Endothelial cell of umbilical vein (primary cell): ENCODE measurements at regions not wholly inside any gene's neighbourhood (a gene's known extent, or its start where the extent isn't known, plus 50 kb on each side); places are given as distances from the start of the nearest gene placed in this dataset.

Experiments
- BruUV-seq: library from RNA; stranded (reverse); fragments of 400-500 nt; replicated peaks from 2 replicates; lab custom pipeline; 2021; lab: Mats Ljungman, UMichigan
- CTCF ChIA-PET: fragments of 300-600, 350-600 bp; sonication (Branson Sonifier 250); formaldehyde crosslinking; loops from one replicate; lab custom pipeline; 2021; ENCODE audit warnings: antibody characterized with exemption, inconsistent platforms; lab: Charles Lee
- POLR2A ChIA-PET: fragments of 300-600, 350-600 bp; sonication (Branson Sonifier 250); formaldehyde crosslinking; loops from one replicate; lab custom pipeline; 2021; ENCODE audit warnings: antibody characterized with exemption, inconsistent platforms; lab: Charles Lee
- DNase-seq: peaks from one replicate; pipeline ENCODE4 v3.0.0-alpha.2; 2011; ENCODE audit warnings: low read depth, low spot score
- FAIRE-seq: peaks from 2 replicates; lab custom pipeline; 2011; peaks lifted over from hg19 to GRCh38; lab: Jason Lieb, UNC
- H2AFZ ChIP-seq: 2 replicates; pipeline ENCODE4 v1.6.0; 2012; ENCODE audit warnings: low read depth, low read length, control low read depth, inconsistent platforms
- H3K27ac ChIP-seq: 2 replicates; pipeline ENCODE4 v1.5.1; 2011; ENCODE audit warnings: low read depth, mild to moderate bottlenecking, control low read depth, low read length, moderate library complexity; ENCODE audit not compliant: insufficient read depth
- H3K27me3 ChIP-seq, 2 experiments: 2 replicates each; pipeline versions ENCODE4 v1.6.0 to v1.6.1; 2011; ENCODE audit warnings: low read length in 2 of 2, mixed read lengths in 1 of 2; ENCODE audit not compliant: control insufficient read depth in 2 of 2, insufficient read depth in 2 of 2
- H3K36me3 ChIP-seq, 2 experiments: 2 replicates in 1 of 2; 3 replicates in 1 of 2; pipeline ENCODE4 v1.5.1; 2011; ENCODE audit warnings: low read length in 2 of 2, mild to moderate bottlenecking in 1 of 2, moderate library complexity in 1 of 2; ENCODE audit not compliant: control insufficient read depth in 2 of 2, insufficient read depth in 2 of 2; ENCODE audit errors: extremely low read depth in 1 of 2
- H3K4me1 ChIP-seq: 3 replicates; pipeline ENCODE4 v1.5.1; 2011; ENCODE audit warnings: mild to moderate bottlenecking, low read length; ENCODE audit not compliant: control insufficient read depth, insufficient read depth; ENCODE audit errors: extremely low read depth
- H3K4me2 ChIP-seq: 2 replicates; pipeline ENCODE4 v1.6.1; 2011; ENCODE audit warnings: low read length, control low read depth, mixed read lengths; ENCODE audit not compliant: insufficient read depth
- H3K4me3 ChIP-seq, 3 experiments: fragments of 200-600 bp in 1 of 3; sonication (generic), shearing (Covaris generic) in 1 of 3; replicated peaks in 1 of 3; 2 replicates each; pipeline ENCODE4 v1.5.1; 2011 to 2016; ENCODE audit warnings: control low read depth in 3 of 3, low read length in 3 of 3, mild to moderate bottlenecking in 2 of 3, inconsistent platforms in 1 of 3, low read depth in 1 of 3, moderate library complexity in 1 of 3; ENCODE audit not compliant: insufficient read depth in 1 of 3
- H3K79me2 ChIP-seq: 2 replicates; pipeline ENCODE4 v1.6.0; 2012; ENCODE audit warnings: low read length, inconsistent platforms; ENCODE audit not compliant: control insufficient read depth, insufficient read depth
- H3K9ac ChIP-seq: replicated peaks from 2 replicates; pipeline ENCODE3; 2011; ENCODE audit warnings: low read length, control low read depth; ENCODE audit not compliant: insufficient read depth; ENCODE audit errors: extremely low read depth
- H3K9me1 ChIP-seq: replicated peaks from 3 replicates; pipeline ENCODE4 v1.6.0; 2011; ENCODE audit warnings: mild to moderate bottlenecking, low read length; ENCODE audit not compliant: control insufficient read depth, insufficient read depth; ENCODE audit errors: extremely low read depth
- H3K9me3 ChIP-seq: replicated peaks from 2 replicates; pipeline ENCODE4 v1.5.1; 2012; ENCODE audit warnings: low read length, inconsistent platforms; ENCODE audit not compliant: control insufficient read depth, insufficient read depth
- H4K20me1 ChIP-seq: replicated peaks from 2 replicates; pipeline ENCODE3; 2011; ENCODE audit warnings: mild to moderate bottlenecking, low read length; ENCODE audit not compliant: control insufficient read depth, insufficient read depth; ENCODE audit errors: extremely low read depth
- CTCF ChIP-seq, 2 donors: IDR thresholded peaks; 1 replicate in 1 of 2; 2 replicates in 1 of 2; pipeline ENCODE4 v1.5.1; 2011; ENCODE audit warnings: low read length in 2 of 2, mild to moderate bottlenecking in 2 of 2, moderate library complexity in 2 of 2, control low read depth in 1 of 2, inconsistent platforms in 1 of 2, low read depth in 1 of 2; ENCODE audit not compliant: insufficient read depth in 1 of 2; ENCODE audit errors: extremely low read depth in 1 of 2
- EZH2 ChIP-seq: IDR thresholded peaks from 2 replicates; pipeline ENCODE4 v1.6.1; 2012; ENCODE audit warnings: borderline replicate concordance, low read depth, mild to moderate bottlenecking, moderate library complexity, low read length, inconsistent platforms; ENCODE audit not compliant: severe bottlenecking
- FOS ChIP-seq: IDR thresholded peaks from 2 replicates; pipeline ENCODE4 v1.6.1; 2011; ENCODE audit warnings: mild to moderate bottlenecking, low read length, moderate library complexity, borderline replicate concordance; ENCODE audit not compliant: insufficient read depth
- GATA2 ChIP-seq: IDR thresholded peaks from 2 replicates; pipeline ENCODE4 v1.7.0; 2011; ENCODE audit warnings: low read depth, mild to moderate bottlenecking, moderate library complexity, mixed read lengths, low read length; ENCODE audit not compliant: insufficient read length, insufficient read depth
- JUN ChIP-seq: IDR thresholded peaks from 2 replicates; pipeline ENCODE4 v1.6.1; 2011; ENCODE audit warnings: borderline replicate concordance, low read depth; ENCODE audit not compliant: insufficient read length, insufficient read depth
- MYC ChIP-seq: IDR thresholded peaks from one replicate; pipeline ENCODE4 v1.6.1; 2011; ENCODE audit warnings: mild to moderate bottlenecking, low read depth, low read length
- POLR2A ChIP-seq: IDR thresholded peaks from 2 replicates; pipeline ENCODE4 v1.6.1; 2012; ENCODE audit warnings: low read depth, mild to moderate bottlenecking, control low read depth, low read length
- POLR2AphosphoS5 ChIP-seq: IDR thresholded peaks from 2 replicates; pipeline ENCODE4 v1.6.1; 2012; ENCODE audit warnings: low read depth, mild to moderate bottlenecking, control low read depth, low read length, moderate library complexity; ENCODE audit not compliant: insufficient read depth
- dilution Hi-C: fragments of 300-500 bp; cut with MboI; formaldehyde crosslinking; loops from one replicate; pipeline ENCODE4 v1.15.0; 2019; ENCODE audit warnings: low sequenced_read_pairs; ENCODE audit not compliant: extremely low pct_ligation_motif_present
- intact Hi-C: fragments of 100-400 bp; cut with micrococcal nuclease; formaldehyde crosslinking; loops from one replicate; pipeline ENCODE4 v1.10.0; 2022
- TF ChIP-seq, protein P1 (sequence below): IDR thresholded peaks from 2 replicates; pipeline ENCODE4 v1.6.1; 2011; ENCODE audit not compliant: insufficient read depth, insufficient read length

DNA sequence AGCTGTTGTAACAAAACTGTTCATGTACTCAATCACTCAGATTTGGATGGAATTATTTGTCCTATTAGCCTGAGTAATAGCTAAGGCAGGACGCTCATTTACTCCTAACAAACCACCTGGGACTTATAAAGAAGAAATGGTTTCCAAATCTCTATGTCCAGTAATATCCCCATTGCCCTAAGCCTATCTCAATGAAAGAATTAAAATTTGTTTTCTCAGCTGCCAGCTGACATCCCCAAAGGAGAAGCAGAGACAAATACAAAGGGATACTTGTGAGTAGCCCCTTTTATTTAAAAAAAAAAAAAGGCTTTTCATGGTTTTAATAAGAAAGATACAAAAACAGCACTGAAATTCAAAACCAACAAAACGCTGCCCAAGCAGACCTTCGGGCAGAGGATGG, 211.4 kb upstream of the PARD3B start:
- Histone ChIP-seq H3K79me2 (no peaks in the 10 kb centered on the region), H3K9me1 (no peaks in the 10 kb centered on the region), H2AFZ (no peak overlapping the region), H3K27me3 (no peaks in the 10 kb centered on the region), H3K4me3 (no peak overlapping the region), H4K20me1 (no peaks in the 10 kb centered on the region), H3K4me2 (no peak overlapping the region), H3K9me3 (no peaks in the 10 kb centered on the region), H3K4me1 (no peaks in the 10 kb centered on the region), H3K9ac (no peak overlapping the region), H3K27ac (no peak overlapping the region), H3K36me3 (no peaks in the 10 kb centered on the region)
- POLR2A ChIA-PET = interaction anchor here (0.7 kb wide), 1 partner anchor 220 kb away, joined by 3 read pairs; no protein-coding TSS in a partner anchor
- intact Hi-C loops = no loop called here
- dilution Hi-C loops = no loop called here
- TF ChIP-seq CTCF (IDR thresholded peaks at IDR 0.05; ENCODE audit: extremely low read depth in 1 of 2, insufficient read depth in 1 of 2, low read depth in 1 of 2, low read length in 2 of 2) (no peak), FOS (no peak), GATA2 (no peak), MYC (no peak), JUN (no peak), POLR2AphosphoS5 (no peak), EZH2 (no peak), POLR2A (no peak)
- TF ChIP-seq, protein P1, sequence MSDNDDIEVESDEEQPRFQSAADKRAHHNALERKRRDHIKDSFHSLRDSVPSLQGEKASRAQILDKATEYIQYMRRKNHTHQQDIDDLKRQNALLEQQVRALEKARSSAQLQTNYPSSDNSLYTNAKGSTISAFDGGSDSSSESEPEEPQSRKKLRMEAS = no peak
- FAIRE-seq (no peak), DNase-seq (no peak)
- CTCF ChIA-PET = interaction anchor here (1.9 kb wide), 1 partner anchor 358 kb away, joined by 5 read pairs; no protein-coding TSS in a partner anchor
- no TSS peak for BruUV-seq
